Mesenchymal stem cell (in vitro differentiated cells and primary cell): ENCODE measurements at regions not wholly inside any gene's neighbourhood (a gene's known extent, or its start where the extent isn't known, plus 50 kb on each side); places are given as distances from the start of the nearest gene placed in this dataset.
A peak's percentile ranks its signal among the peaks of the same experiment; 100 is the strongest.

Experiments
- DNase-seq: peaks from one replicate; pipeline ENCODE4 v3.0.0-alpha.2; 2013
- H2AFZ ChIP-seq: one replicate; pipeline ENCODE4 v1.6.1; 2013; ENCODE audit warnings: low read depth, mild to moderate bottlenecking, control low read depth, inconsistent platforms, low read length, moderate library complexity
- H2AK5ac ChIP-seq: 2 replicates; pipeline ENCODE4 v1.6.1; 2013; ENCODE audit warnings: low read length, moderate library complexity, mild to moderate bottlenecking, inconsistent platforms; ENCODE audit not compliant: severe bottlenecking
- H2BK120ac ChIP-seq: one replicate; pipeline ENCODE4 v1.6.1; 2013; ENCODE audit warnings: low read depth, mild to moderate bottlenecking, inconsistent platforms, low read length, moderate library complexity
- H2BK12ac ChIP-seq, 2 experiments: one replicate each; pipeline ENCODE4 v1.6.1; 2013; ENCODE audit warnings: inconsistent platforms in 2 of 2, low read length in 2 of 2, mild to moderate bottlenecking in 2 of 2, moderate library complexity in 2 of 2, control low read depth in 1 of 2
- H2BK15ac ChIP-seq: one replicate; pipeline ENCODE4 v1.6.1; 2013; ENCODE audit warnings: mild to moderate bottlenecking, low read depth, inconsistent platforms; ENCODE audit not compliant: poor library complexity, severe bottlenecking
- H2BK5ac ChIP-seq: 2 replicates; pipeline ENCODE4 v1.6.1; 2013; ENCODE audit warnings: low read depth, mild to moderate bottlenecking, low read length, control low read depth, inconsistent platforms; ENCODE audit not compliant: poor library complexity, severe bottlenecking
- H3K14ac ChIP-seq, 2 experiments: one replicate each; pipeline ENCODE4 v1.6.1; 2013; ENCODE audit warnings: inconsistent platforms in 2 of 2, low read length in 2 of 2, control low read depth in 1 of 2, mild to moderate bottlenecking in 1 of 2, moderate library complexity in 1 of 2
- H3K18ac ChIP-seq, 2 experiments: one replicate each; pipeline ENCODE4 v1.6.1; 2013; ENCODE audit warnings: inconsistent platforms in 2 of 2, low read length in 2 of 2, control low read depth in 1 of 2, low read depth in 1 of 2, mild to moderate bottlenecking in 1 of 2
- H3K23ac ChIP-seq, 2 experiments: one replicate each; pipeline ENCODE4 v1.6.1; 2013; ENCODE audit warnings: inconsistent platforms in 2 of 2, low read length in 2 of 2, mild to moderate bottlenecking in 2 of 2, moderate library complexity in 2 of 2, control low read depth in 1 of 2
- H3K27ac ChIP-seq: 2 replicates; pipeline ENCODE4 v1.5.1; 2013; ENCODE audit warnings: mild to moderate bottlenecking, moderate library complexity, low read length, control low read depth, inconsistent platforms; ENCODE audit not compliant: poor library complexity, severe bottlenecking
- H3K27me3 ChIP-seq, 2 experiments: 2 replicates each; pipeline versions ENCODE4 v1.6.1 to v1.7.0; 2013; ENCODE audit warnings: low read length in 2 of 2, mild to moderate bottlenecking in 2 of 2, moderate library complexity in 2 of 2, control low read depth in 1 of 2, inconsistent platforms in 1 of 2; ENCODE audit not compliant: control insufficient read depth in 1 of 2, insufficient read depth in 1 of 2
- H3K36me3 ChIP-seq, 2 experiments: 2 replicates each; pipeline versions ENCODE4 v1.6.1 to v1.7.0; 2013; ENCODE audit warnings: low read length in 2 of 2, control low read depth in 1 of 2, inconsistent platforms in 1 of 2, low read depth in 1 of 2, mild to moderate bottlenecking in 1 of 2; ENCODE audit not compliant: insufficient read depth in 2 of 2, control insufficient read depth in 1 of 2
- H3K4ac ChIP-seq, 2 experiments: one replicate each; pipeline ENCODE4 v1.6.1; 2013; ENCODE audit warnings: inconsistent platforms in 2 of 2, low read length in 2 of 2, mild to moderate bottlenecking in 2 of 2, moderate library complexity in 2 of 2, control low read depth in 1 of 2, low read depth in 1 of 2
- H3K4me1 ChIP-seq: 2 replicates; pipeline ENCODE4 v1.6.1; 2013; ENCODE audit warnings: low read depth, low read length, control low read depth; ENCODE audit not compliant: control insufficient read depth, insufficient read depth
- H3K4me2 ChIP-seq: 2 replicates; pipeline ENCODE4 v1.6.1; 2013; ENCODE audit warnings: low read length, mild to moderate bottlenecking, inconsistent platforms; ENCODE audit not compliant: poor library complexity, severe bottlenecking
- H3K4me3 ChIP-seq, 2 experiments: 2 replicates each; pipeline versions ENCODE4 v1.5.1 to v1.7.0; 2013; ENCODE audit warnings: low read length in 2 of 2, mild to moderate bottlenecking in 2 of 2, control low read depth in 1 of 2, low read depth in 1 of 2; ENCODE audit not compliant: insufficient read depth in 1 of 2
- H3K79me1 ChIP-seq: replicated peaks from 2 replicates; pipeline ENCODE4 v1.6.1; 2013; ENCODE audit warnings: mild to moderate bottlenecking, control low read depth, low read length, inconsistent platforms; ENCODE audit not compliant: poor library complexity, severe bottlenecking
- H3K9ac ChIP-seq: 2 replicates; pipeline ENCODE4 v1.7.0; 2013; ENCODE audit warnings: mild to moderate bottlenecking, low read length, moderate library complexity
- H3K9me3 ChIP-seq: 2 replicates; pipeline ENCODE4 v1.7.0; 2013; ENCODE audit warnings: mild to moderate bottlenecking, low read length; ENCODE audit not compliant: control insufficient read depth
- H4K8ac ChIP-seq: one replicate; pipeline ENCODE4 v1.6.1; 2013; ENCODE audit warnings: inconsistent platforms, mild to moderate bottlenecking, low read length, moderate library complexity
- H4K91ac ChIP-seq: one replicate; pipeline ENCODE4 v1.6.1; 2013; ENCODE audit warnings: mild to moderate bottlenecking, low read length, inconsistent platforms
- WGBS: methylation state at CpG from one replicate; pipeline ENCODE4 v1.1.7; 2013; ENCODE audit warnings: mixed read lengths; 5-methylcytosine and 5-hydroxymethylcytosine counted together

- Histone ChIP-seq H3K27ac (no peak overlapping the region), H3K9ac (no peak overlapping the region), H2BK120ac (no peak overlapping the region), H3K79me1 (no peaks in the 10 kb centered on the region), H3K18ac (no peak overlapping the region), H4K8ac (no peak overlapping the region), H3K27me3 (no peaks in the 10 kb centered on the region), H3K9me3 (no peaks in the 10 kb centered on the region), H2BK12ac (no peak overlapping the region), H2BK5ac (no peak overlapping the region), H3K4me1 (no peaks in the 10 kb centered on the region), H2AFZ (no peak overlapping the region), H3K4ac (no peak overlapping the region), H3K23ac (no peak overlapping the region), H3K36me3 (no peaks in the 10 kb centered on the region), H4K91ac (no peak overlapping the region), H2AK5ac (no peak overlapping the region), H3K14ac (no peak overlapping the region), H2BK15ac (no peak overlapping the region), H3K4me3 (no peak overlapping the region), H3K4me2 (no peak overlapping the region)
- DNase-seq, result no peak
- 35% methylated on average over 1 of the region's 1 CpG for WGBS
Measured at GRCh38 chr7:81433206-81433605, 336.6 kb downstream of the HGF start.

- Histone ChIP-seq H2BK5ac (no peak overlapping the region), H3K14ac (no peak overlapping the region), H2BK15ac (no peak overlapping the region), H4K91ac (no peak overlapping the region), H3K4ac (no peak overlapping the region), H3K18ac (no peak overlapping the region), H3K4me1 (no peaks in the 10 kb centered on the region), H3K79me1 (no peaks in the 10 kb centered on the region), H2AFZ (no peak overlapping the region), H3K4me3 (no peak overlapping the region), H3K23ac (no peak overlapping the region), H3K36me3 (no peaks in the 10 kb centered on the region), H3K9ac (peak overlapping the region; percentile 6), H3K27ac (no peak overlapping the region), H2BK12ac (no peak overlapping the region), H4K8ac (no peak overlapping the region), H2AK5ac (no peak overlapping the region), H3K4me2 (no peak overlapping the region), H2BK120ac (no peak overlapping the region), H3K27me3 (no peaks in the 10 kb centered on the region), H3K9me3 (no peaks in the 10 kb centered on the region)
- 89% methylated on average over 1 of the region's 1 CpG for WGBS
- DNase-seq, result no peak
Measured at GRCh38 chr7:81430761-81431160, 339.1 kb downstream of the HGF start.

GRCh38 chr7:81430150-81430549, 339.7 kb downstream of the HGF start:
- no peak overlapping the region for H3K4ac ChIP-seq
- no peak overlapping the region for H3K14ac ChIP-seq
- no peak overlapping the region for H2BK15ac ChIP-seq
- H3K4me2 ChIP-seq, result no peak overlapping the region
- no peak overlapping the region for H3K23ac ChIP-seq
- no peak overlapping the region for H3K18ac ChIP-seq
- H2BK120ac ChIP-seq, result no peak overlapping the region
- H2AK5ac ChIP-seq, result no peak overlapping the region
- no peak overlapping the region for H2BK5ac ChIP-seq
- WGBS, result 79% methylated on average over 5 of the region's 6 CpGs
- peak overlapping the region; percentile 6 for H3K9ac ChIP-seq
- H3K79me1 ChIP-seq, result no peaks in the 10 kb centered on the region
- H3K9me3 ChIP-seq, result no peaks in the 10 kb centered on the region
- no peaks in the 10 kb centered on the region for H3K4me1 ChIP-seq
- no peak for DNase-seq
- H4K8ac ChIP-seq, result no peak overlapping the region
- no peak overlapping the region for H3K4me3 ChIP-seq
- H3K36me3 ChIP-seq, result no peaks in the 10 kb centered on the region
- H3K27me3 ChIP-seq, result no peaks in the 10 kb centered on the region
- no peak overlapping the region for H2BK12ac ChIP-seq
- no peak overlapping the region for H4K91ac ChIP-seq
- no peak overlapping the region for H2AFZ ChIP-seq
- no peak overlapping the region for H3K27ac ChIP-seq

- Histone ChIP-seq H4K8ac (no peak overlapping the region), H3K27ac (no peak overlapping the region), H3K4me2 (no peak overlapping the region), H3K9me3 (no peaks in the 10 kb centered on the region), H3K4ac (no peak overlapping the region), H3K79me1 (no peaks in the 10 kb centered on the region), H3K36me3 (no peaks in the 10 kb centered on the region), H3K27me3 (no peaks in the 10 kb centered on the region), H3K18ac (no peak overlapping the region), H2BK120ac (no peak overlapping the region), H4K91ac (no peak overlapping the region), H2BK5ac (no peak overlapping the region), H2BK15ac (no peak overlapping the region), H2AFZ (no peak overlapping the region), H3K4me3 (no peak overlapping the region), H2AK5ac (no peak overlapping the region), H3K9ac (no peak overlapping the region), H2BK12ac (no peak overlapping the region), H3K14ac (no peak overlapping the region), H3K23ac (no peak overlapping the region), H3K4me1 (no peaks in the 10 kb centered on the region)
- 100% methylated on average over 1 of the region's 2 CpGs for WGBS
- no peak for DNase-seq
Measured at GRCh38 chr7:81427461-81427860, 342.4 kb downstream of the HGF start.
